Heart left ventricle (tissue), 13 donors: ENCODE measurements at regions not wholly inside any gene's neighbourhood (a gene's known extent, or its start where the extent isn't known, plus 50 kb on each side); places are given as distances from the start of the nearest gene placed in this dataset.

Experiments
- POLR2A ChIP-seq, 2 donors: fragments of 450-650 bp; IDR thresholded peaks; one replicate each; pipeline ENCODE4 v1.6.1; 2017; ENCODE audit warnings: antibody characterized with exemption in 2 of 2, mild to moderate bottlenecking in 2 of 2, moderate library complexity in 2 of 2
- TF ChIP-seq, protein P1 (sequence below), 12 donors: fragments of 200-600 bp; sonication (generic) in 4 of 12; IDR thresholded peaks; one replicate each; pipeline versions ENCODE4 v1.5.0 to v1.8.0; 2018 to 2022; ENCODE audit warnings: antibody characterized with exemption in 12 of 12, mild to moderate bottlenecking in 5 of 12
- donor health status: ischemic (EF 13 %, LVEDD 7.1; RV severe dilation, severe dysfunction).
- donor health status: DM: no; HTN: yes; CAD: no.
- donor health status: DM: no; HTN: no; CAD: no.
- donor health status: ischemic (EF 25% LVEDD 6.9; RV normal size, moderate dysfunction).
- donor health status: ischemic (EF 25% LVEDD 5.7; RV mildly dilated, moderate dysfunction).
- donor health status: ischemic (EF 35%, LVEDD 5.7; RV mildly dilated, moderate dysfunction).
- donor health status: nonischemic (EF 11% LVEDD 7.7; RV severe dilation, severe dysfunction).
- donor health status: DM: yes; HTN: yes; CAD: no.
- donor health status: PGD.
- donor health status: ischemic (EF 29% LVEDD 5.4; RV normal size, mild dysfunction).
- donor health status: nonischemic (EF 23%, LVEDD 6.1; RV moderate dilation, normal function).

DNA sequence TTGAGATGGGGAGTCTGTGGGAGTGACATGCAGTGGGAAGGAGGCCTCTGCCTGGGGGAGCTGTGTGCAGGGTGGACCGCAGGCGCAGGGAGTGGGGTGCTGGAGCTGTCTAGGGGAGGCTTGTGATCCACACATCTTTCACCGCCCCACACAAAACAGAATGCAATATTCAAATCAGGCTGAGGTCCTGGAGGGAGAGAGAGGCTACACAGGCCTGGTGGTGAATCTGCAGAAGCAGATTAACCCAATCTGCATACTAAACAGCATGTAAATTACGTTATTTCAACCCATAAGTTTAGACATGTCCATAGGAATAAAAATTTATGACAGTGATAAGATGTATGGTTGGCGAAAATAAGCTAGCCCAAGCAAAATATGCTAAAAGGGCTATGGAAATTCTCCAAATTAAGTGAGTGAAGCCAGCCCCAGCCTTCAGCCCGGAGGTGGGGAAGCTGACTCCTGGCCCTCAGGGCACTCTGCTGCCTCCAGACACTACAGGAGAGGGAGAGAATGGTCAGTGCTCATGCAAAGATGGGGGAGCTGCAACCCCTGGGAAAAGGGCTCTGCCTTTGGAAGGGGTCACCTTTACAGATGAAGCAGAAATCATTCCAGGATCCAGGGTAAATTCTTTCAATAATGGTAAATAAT lies 156.2 kb upstream of the CTTNBP2NL start:
- TF ChIP-seq, protein P1, sequence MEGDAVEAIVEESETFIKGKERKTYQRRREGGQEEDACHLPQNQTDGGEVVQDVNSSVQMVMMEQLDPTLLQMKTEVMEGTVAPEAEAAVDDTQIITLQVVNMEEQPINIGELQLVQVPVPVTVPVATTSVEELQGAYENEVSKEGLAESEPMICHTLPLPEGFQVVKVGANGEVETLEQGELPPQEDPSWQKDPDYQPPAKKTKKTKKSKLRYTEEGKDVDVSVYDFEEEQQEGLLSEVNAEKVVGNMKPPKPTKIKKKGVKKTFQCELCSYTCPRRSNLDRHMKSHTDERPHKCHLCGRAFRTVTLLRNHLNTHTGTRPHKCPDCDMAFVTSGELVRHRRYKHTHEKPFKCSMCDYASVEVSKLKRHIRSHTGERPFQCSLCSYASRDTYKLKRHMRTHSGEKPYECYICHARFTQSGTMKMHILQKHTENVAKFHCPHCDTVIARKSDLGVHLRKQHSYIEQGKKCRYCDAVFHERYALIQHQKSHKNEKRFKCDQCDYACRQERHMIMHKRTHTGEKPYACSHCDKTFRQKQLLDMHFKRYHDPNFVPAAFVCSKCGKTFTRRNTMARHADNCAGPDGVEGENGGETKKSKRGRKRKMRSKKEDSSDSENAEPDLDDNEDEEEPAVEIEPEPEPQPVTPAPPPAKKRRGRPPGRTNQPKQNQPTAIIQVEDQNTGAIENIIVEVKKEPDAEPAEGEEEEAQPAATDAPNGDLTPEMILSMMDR (IDR thresholded peaks at IDR 0.05): no peak
- no peak for TF ChIP-seq POLR2A (IDR thresholded peaks at IDR 0.05)
